CD14-positive monocyte (primary cell): ENCODE measurements at regions not wholly inside any gene's neighbourhood (a gene's known extent, or its start where the extent isn't known, plus 50 kb on each side); places are given as distances from the start of the nearest gene placed in this dataset.

Source experiments
- DNase-seq, 3 donors: peaks; one replicate each; pipeline ENCODE4 v3.0.0-alpha.2; 2011 to 2022
- H2AFZ ChIP-seq: 2 replicates; pipeline ENCODE4 v1.6.0; 2012; ENCODE audit warnings: mild to moderate bottlenecking, low read depth, low read length, inconsistent platforms; ENCODE audit not compliant: insufficient read depth, poor library complexity, severe bottlenecking
- H3K27ac ChIP-seq, 2 donors: 1 replicate in 1 of 2; 2 replicates in 1 of 2; pipeline ENCODE4 v1.5.1; 2012 to 2013; ENCODE audit warnings: low read length in 2 of 2, control low read depth in 1 of 2, inconsistent platforms in 1 of 2, low read depth in 1 of 2, mild to moderate bottlenecking in 1 of 2
- H3K27me3 ChIP-seq, 2 donors: one replicate each; pipeline versions ENCODE4 v1.6.0 to v1.6.1; 2011 to 2013; ENCODE audit warnings: low read length in 2 of 2; ENCODE audit not compliant: control insufficient read depth in 2 of 2, insufficient read depth in 2 of 2
- H3K36me3 ChIP-seq, 2 donors: replicated peaks in 1 of 2; 1 replicate in 1 of 2; 2 replicates in 1 of 2; pipeline versions ENCODE4 v1.5.1 to v1.6.1; 2012 to 2013; ENCODE audit warnings: low read length in 2 of 2, control low read depth in 1 of 2, inconsistent platforms in 1 of 2, mild to moderate bottlenecking in 1 of 2; ENCODE audit not compliant: insufficient read depth in 2 of 2, control insufficient read depth in 1 of 2
- H3K4me1 ChIP-seq, 2 donors: 1 replicate in 1 of 2; 2 replicates in 1 of 2; pipeline versions ENCODE4 v1.5.1 to v1.6.1; 2012 to 2013; ENCODE audit warnings: low read length in 2 of 2, control low read depth in 1 of 2, inconsistent platforms in 1 of 2, mild to moderate bottlenecking in 1 of 2, moderate library complexity in 1 of 2; ENCODE audit not compliant: insufficient read depth in 2 of 2, control insufficient read depth in 1 of 2
- H3K4me2 ChIP-seq: replicated peaks from 2 replicates; pipeline ENCODE3; 2012; ENCODE audit warnings: low read length, moderate library complexity, mild to moderate bottlenecking; ENCODE audit not compliant: poor library complexity, severe bottlenecking; ENCODE audit errors: extremely low read depth
- H3K4me3 ChIP-seq, 3 experiments: fragments of 200-600 bp in 1 of 3; sonication (generic) in 1 of 3; replicated peaks in 1 of 3; 1 replicate in 2 of 3; 2 replicates in 1 of 3; pipeline ENCODE4 v1.5.1; 2011 to 2013; ENCODE audit warnings: low read length in 3 of 3, mild to moderate bottlenecking in 3 of 3, control low read depth in 2 of 3, low read depth in 2 of 3, inconsistent platforms in 1 of 3, moderate library complexity in 1 of 3
- H3K79me2 ChIP-seq: 2 replicates; pipeline ENCODE4 v1.6.0; 2012; ENCODE audit warnings: mild to moderate bottlenecking, control low read depth, inconsistent platforms, low read length, moderate library complexity; ENCODE audit not compliant: insufficient read depth
- H3K9ac ChIP-seq: 2 replicates; pipeline ENCODE4 v1.6.0; 2017; ENCODE audit warnings: low read length, mild to moderate bottlenecking; ENCODE audit not compliant: insufficient read depth, poor library complexity, severe bottlenecking
- H3K9me3 ChIP-seq, 2 donors: replicated peaks in 1 of 2; 1 replicate in 1 of 2; 2 replicates in 1 of 2; pipeline versions ENCODE4 v1.5.1 to v1.6.1; 2012 to 2013; ENCODE audit warnings: low read length in 2 of 2, control low read depth in 1 of 2; ENCODE audit not compliant: control insufficient read depth in 1 of 2, insufficient read depth in 1 of 2
- H4K20me1 ChIP-seq: 2 replicates; pipeline ENCODE4 v1.6.0; 2012; ENCODE audit warnings: mild to moderate bottlenecking, low read length, control low read depth, moderate library complexity; ENCODE audit not compliant: insufficient read depth
- H3K27ac Mint-ChIP-seq, 7 donors: one replicate each; pipeline ENCODE4 v1.8.0; 2020; ENCODE audit warnings: mild to moderate bottlenecking in 7 of 7, mixed read lengths in 7 of 7, moderate library complexity in 6 of 7, inconsistent platforms in 2 of 7
- H3K27me3 Mint-ChIP-seq, 3 donors: one replicate each; pipeline ENCODE4 v1.8.0; 2021 to 2022; ENCODE audit warnings: low read depth in 3 of 3, mild to moderate bottlenecking in 3 of 3, mixed read lengths in 3 of 3, moderate library complexity in 3 of 3, inconsistent platforms in 1 of 3
- H3K36me3 Mint-ChIP-seq, 2 donors: one replicate each; pipeline ENCODE4 v1.8.0; 2020; ENCODE audit warnings: mixed read lengths in 2 of 2, inconsistent platforms in 1 of 2, mild to moderate bottlenecking in 1 of 2
- H3K4me1 Mint-ChIP-seq: one replicate; pipeline ENCODE4 v1.8.0; 2020; ENCODE audit warnings: mild to moderate bottlenecking, mixed read lengths
- H3K4me3 Mint-ChIP-seq, 2 donors: one replicate each; pipeline ENCODE4 v1.8.0; 2020; ENCODE audit warnings: mild to moderate bottlenecking in 2 of 2, mixed read lengths in 2 of 2, moderate library complexity in 1 of 2
- H3K9me3 Mint-ChIP-seq, 7 donors: one replicate each; pipeline ENCODE4 v1.8.0; 2020 to 2022; ENCODE audit warnings: mixed read lengths in 7 of 7, mild to moderate bottlenecking in 6 of 7, moderate library complexity in 6 of 7, inconsistent platforms in 2 of 7
- CTCF ChIP-seq: fragments of 200-600 bp; IDR thresholded peaks from one replicate; pipeline ENCODE4 v1.8.0; 2022; ENCODE audit warnings: antibody characterized with exemption, mild to moderate bottlenecking
- WGBS: methylation state at CpG from one replicate; pipeline ENCODE4 v1.1.5; 2013; ENCODE audit warnings: missing lambda C conversion rate; ENCODE audit not compliant: insufficient coverage; 5-methylcytosine and 5-hydroxymethylcytosine counted together
- intact Hi-C, 2 donors: fragments of 100-400 bp; cut with micrococcal nuclease; formaldehyde crosslinking; loops; one replicate each; pipeline versions ENCODE4 v1.15.0 to v1.15.1; 2023

- no peaks in the 10 kb centered on the region for H4K20me1 ChIP-seq
- H2AFZ ChIP-seq = no peak overlapping the region
- H3K27ac ChIP-seq = no peak overlapping the region
- H3K4me3 Mint-ChIP-seq = no peak overlapping the region
- no peak overlapping the region for H3K4me3 ChIP-seq
- H3K27ac Mint-ChIP-seq = no peak overlapping the region
- H3K27me3 Mint-ChIP-seq = peaks cover 0 to 3% (median 0%) of the 10 kb centered on the region in 3 donors
- no peak overlapping the region for H3K4me2 ChIP-seq
- intact Hi-C loops = no loop called here
- DNase-seq = no peak
- WGBS = no CpG with 5 or more reads among the region's 1 CpG
- TF ChIP-seq CTCF = no peak
- peaks cover 0 to 9% (median 5%) of the 10 kb centered on the region in 7 donors for H3K9me3 Mint-ChIP-seq
- H3K4me1 ChIP-seq = no peaks in the 10 kb centered on the region
- no peaks in the 10 kb centered on the region for H3K36me3 ChIP-seq
- no peaks in the 10 kb centered on the region for H3K36me3 Mint-ChIP-seq
- H3K79me2 ChIP-seq = no peaks in the 10 kb centered on the region
- H3K4me1 Mint-ChIP-seq = no peaks in the 10 kb centered on the region
- peaks cover 5 to 8% of the 10 kb centered on the region in 2 donors for H3K9me3 ChIP-seq
- no peak overlapping the region for H3K9ac ChIP-seq
- no peaks in the 10 kb centered on the region for H3K27me3 ChIP-seq
These were observed 125.3 kb upstream of the MEF2C start for GRCh38 chr5:89008291-89008690.

GRCh38 chr5:89005990-89006389, 123.0 kb upstream of the MEF2C start:
- Histone ChIP-seq H3K4me2 (no peak overlapping the region), H3K9me3 (peaks cover 5 to 9% of the 10 kb centered on the region in 2 donors), H3K36me3 (no peaks in the 10 kb centered on the region), H4K20me1 (no peaks in the 10 kb centered on the region), H3K27ac (no peak overlapping the region), H3K79me2 (no peaks in the 10 kb centered on the region), H3K4me3 (no peak overlapping the region), H3K9ac (no peak overlapping the region), H2AFZ (no peak overlapping the region), H3K4me1 (no peaks in the 10 kb centered on the region), H3K27me3 (no peaks in the 10 kb centered on the region)
- Mint-ChIP-seq H3K9me3 (peaks cover 2 to 17% (median 8%) of the 10 kb centered on the region in 7 donors), H3K4me1 (no peaks in the 10 kb centered on the region), H3K27me3 (peaks cover 0 to 3% (median under 1%) of the 10 kb centered on the region in 3 donors), H3K4me3 (no peak overlapping the region), H3K27ac (no peak overlapping the region), H3K36me3 (no peaks in the 10 kb centered on the region)
- no peak for DNase-seq
- intact Hi-C loops = no loop called here
- WGBS = no CpG with 5 or more reads among the region's 2 CpGs
- TF ChIP-seq CTCF = no peak
